ENCODE measurements at regions not wholly inside any gene's neighbourhood (a gene's known extent, or its start where the extent isn't known, plus 50 kb on each side); places are given as distances from the start of the nearest gene placed in this dataset.

- no peak overlapping the region for H3K4me3 Mint-ChIP-seq
- CTCF ChIA-PET: no interaction called here
- intact Hi-C loops (cut with micrococcal nuclease): no loop called here
- no peaks in the 10 kb centered on the region for H3K27me3 Mint-ChIP-seq
- POLR2A ChIA-PET: no interaction called here
- ATAC-seq (ENCODE audit: low read depth): no peak
- H3K9me3 Mint-ChIP-seq: peaks cover 2% of the 10 kb centered on the region
- H3K4me1 Mint-ChIP-seq: no peaks in the 10 kb centered on the region
- no peak for DNase-seq
- TF ChIP-seq CTCF (IDR thresholded peaks at IDR 0.05): no peak
- no peaks in the 10 kb centered on the region for H3K36me3 Mint-ChIP-seq (ENCODE audit: low read depth)
- no peak overlapping the region for H3K27ac Mint-ChIP-seq
Observed at GRCh38 chr4:32985256-32985655, 2265.1 kb downstream of the PCDH7 start.

- peaks cover 2% of the 10 kb centered on the region for H3K9me3 Mint-ChIP-seq
- intact Hi-C loops (cut with micrococcal nuclease): no loop called here
- no peaks in the 10 kb centered on the region for H3K4me1 Mint-ChIP-seq
- H3K27ac Mint-ChIP-seq: no peak overlapping the region
- H3K4me3 Mint-ChIP-seq: no peak overlapping the region
- no peak for TF ChIP-seq CTCF (IDR thresholded peaks at IDR 0.05)
- ChIA-PET POLR2A (no interaction called here), CTCF (no interaction called here)
- DNase-seq: no peak
- H3K27me3 Mint-ChIP-seq: no peaks in the 10 kb centered on the region
- no peaks in the 10 kb centered on the region for H3K36me3 Mint-ChIP-seq (ENCODE audit: low read depth)
- no peak for ATAC-seq (ENCODE audit: low read depth)
Observed at GRCh38 chr4:32986236-32986635, 2266.1 kb downstream of the PCDH7 start.

- Mint-ChIP-seq H3K27me3 (no peaks in the 10 kb centered on the region), H3K9me3 (peaks cover 2% of the 10 kb centered on the region), H3K4me3 (no peak overlapping the region), H3K27ac (no peak overlapping the region), H3K4me1 (no peaks in the 10 kb centered on the region), H3K36me3 (ENCODE audit: low read depth) (no peaks in the 10 kb centered on the region)
- ChIA-PET CTCF (no interaction called here), POLR2A (no interaction called here)
- ATAC-seq (ENCODE audit: low read depth): no peak
- TF ChIP-seq CTCF (IDR thresholded peaks at IDR 0.05): no peak
- DNase-seq: no peak
- intact Hi-C loops (cut with micrococcal nuclease): no loop called here
Observed at GRCh38 chr4:32987111-32987510, 2266.9 kb downstream of the PCDH7 start.

- Mint-ChIP-seq H3K9me3 (no peaks in the 10 kb centered on the region), H3K27me3 (no peaks in the 10 kb centered on the region), H3K4me1 (no peaks in the 10 kb centered on the region), H3K4me3 (no peak overlapping the region), H3K27ac (no peak overlapping the region), H3K36me3 (ENCODE audit: low read depth) (no peaks in the 10 kb centered on the region)
- ChIA-PET CTCF (no interaction called here), POLR2A (no interaction called here)
- intact Hi-C loops (cut with micrococcal nuclease): no loop called here
- TF ChIP-seq CTCF (IDR thresholded peaks at IDR 0.05): no peak
- DNase-seq: no peak
- ATAC-seq (ENCODE audit: low read depth): no peak
Observed at GRCh38 chr4:32988165-32988811, 2268.1 kb downstream of the PCDH7 start.

- Mint-ChIP-seq H3K36me3 (ENCODE audit: low read depth) (no peaks in the 10 kb centered on the region), H3K9me3 (no peaks in the 10 kb centered on the region), H3K27ac (no peak overlapping the region), H3K4me1 (no peaks in the 10 kb centered on the region), H3K4me3 (no peak overlapping the region), H3K27me3 (no peaks in the 10 kb centered on the region)
- ATAC-seq (ENCODE audit: low read depth) (no peak), DNase-seq (no peak)
- ChIA-PET CTCF (no interaction called here), POLR2A (no interaction called here)
- intact Hi-C loops (cut with micrococcal nuclease): no loop called here
- TF ChIP-seq CTCF (IDR thresholded peaks at IDR 0.05): no peak
Observed at GRCh38 chr4:32991663-32992062, 2271.5 kb downstream of the PCDH7 start.

Measured in activated B cell treated with CpG ODN at 0.5 μM for 24 hours (primary cell).